ENCODE measurements at regions not wholly inside any gene's neighbourhood (a gene's known extent, or its start where the extent isn't known, plus 50 kb on each side); places are given as distances from the start of the nearest gene placed in this dataset.

GRCh38 chr19:28330831-28331230, 882.1 kb downstream of the UQCRFS1 start:
- no peak overlapping the region for H3K4me3 ChIP-seq (replicated peaks in 1 of 2; ENCODE audit: low read depth in 2 of 2, low read length in 2 of 2)
- no peak for TF ChIP-seq CTCF (IDR thresholded peaks at IDR 0.05; ENCODE audit: low read depth, low read length)
- peak; percentile 40 to 53 for DNase-seq (ENCODE audit: low read depth in 2 of 2)

GRCh38 chr19:28329429-28329828, 883.5 kb downstream of the UQCRFS1 start:
- H3K4me3 ChIP-seq (replicated peaks in 1 of 2; ENCODE audit: low read depth in 2 of 2, low read length in 2 of 2) = no peak overlapping the region
- no peak for TF ChIP-seq CTCF (IDR thresholded peaks at IDR 0.05; ENCODE audit: low read depth, low read length)

GRCh38 chr19:28327905-28328304, 885.0 kb downstream of the UQCRFS1 start:
- no peak for TF ChIP-seq CTCF (IDR thresholded peaks at IDR 0.05; ENCODE audit: low read depth, low read length)
- H3K4me3 ChIP-seq (replicated peaks in 1 of 2; ENCODE audit: low read depth in 2 of 2, low read length in 2 of 2) = no peak overlapping the region
- DNase-seq (ENCODE audit: low read depth in 2 of 2) = no peak

More at GRCh38 chr19:28329429-28329828, 883.5 kb downstream of the UQCRFS1 start:
- DNase-seq (ENCODE audit: low read depth in 2 of 2) = no peak

- TF ChIP-seq CTCF (IDR thresholded peaks at IDR 0.05; ENCODE audit: low read depth, low read length) = no peak
- DNase-seq (ENCODE audit: low read depth in 2 of 2) = no peak
Measured at GRCh38 chr19:28326746-28327145, 886.2 kb downstream of the UQCRFS1 start.

GRCh38 chr19:28324275-28325060, 888.5 kb downstream of the UQCRFS1 start:
- no peak for DNase-seq (ENCODE audit: low read depth in 2 of 2)
- TF ChIP-seq CTCF (IDR thresholded peaks at IDR 0.05; ENCODE audit: low read depth, low read length) = no peak

More at GRCh38 chr19:28326746-28327145, 886.2 kb downstream of the UQCRFS1 start:
- no peak overlapping the region for H3K4me3 ChIP-seq (replicated peaks in 1 of 2; ENCODE audit: low read depth in 2 of 2, low read length in 2 of 2)

GRCh38 chr19:28322945-28323344, 890.0 kb downstream of the UQCRFS1 start:
- TF ChIP-seq CTCF (IDR thresholded peaks at IDR 0.05; ENCODE audit: low read depth, low read length) = no peak
- no peak for DNase-seq (ENCODE audit: low read depth in 2 of 2)
- no peak overlapping the region for H3K4me3 ChIP-seq (replicated peaks in 1 of 2; ENCODE audit: low read depth in 2 of 2, low read length in 2 of 2)

More at GRCh38 chr19:28324275-28325060, 888.5 kb downstream of the UQCRFS1 start:
- no peak overlapping the region for H3K4me3 ChIP-seq (replicated peaks in 1 of 2; ENCODE audit: low read depth in 2 of 2, low read length in 2 of 2)

All from cardiac fibroblast (primary cell).